DND-41 (cell line): ENCODE measurements at regions not wholly inside any gene's neighbourhood (a gene's known extent, or its start where the extent isn't known, plus 50 kb on each side); places are given as distances from the start of the nearest gene placed in this dataset.

Experiments used
- EZH2 ChIP-seq: IDR thresholded peaks from 3 replicates; pipeline ENCODE4 v1.6.1; 2012; ENCODE audit warnings: borderline replicate concordance, low read depth, mild to moderate bottlenecking, moderate library complexity, low read length, inconsistent platforms; ENCODE audit not compliant: severe bottlenecking
- TF ChIP-seq, protein P1 (sequence below): IDR thresholded peaks from 2 replicates; pipeline ENCODE4 v1.5.1; 2012; ENCODE audit warnings: borderline replicate concordance, low read length, moderate library complexity, mild to moderate bottlenecking; ENCODE audit not compliant: poor library complexity, severe bottlenecking; ENCODE audit errors: extremely low read depth

DNA sequence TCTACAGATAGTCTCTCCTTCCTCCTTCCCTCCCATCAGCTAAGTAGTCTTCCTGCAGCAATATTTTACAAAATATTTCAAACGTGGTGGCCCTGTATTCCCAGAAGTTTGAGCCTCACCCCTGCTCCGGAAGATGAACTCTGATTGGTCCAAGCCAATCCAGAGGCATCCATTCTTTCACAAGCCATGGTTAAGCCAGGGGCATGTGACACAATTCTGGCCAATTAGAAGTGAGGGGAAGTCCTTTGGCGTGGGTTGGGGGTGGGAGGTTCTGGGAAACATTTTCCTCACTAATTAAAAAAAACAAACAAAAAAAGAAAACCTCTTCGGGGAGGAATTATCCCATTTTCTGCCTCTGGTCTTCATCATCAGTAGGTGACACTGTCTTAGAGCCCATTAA, 69.4 kb upstream of the GSC start:
- TF ChIP-seq, protein P1, sequence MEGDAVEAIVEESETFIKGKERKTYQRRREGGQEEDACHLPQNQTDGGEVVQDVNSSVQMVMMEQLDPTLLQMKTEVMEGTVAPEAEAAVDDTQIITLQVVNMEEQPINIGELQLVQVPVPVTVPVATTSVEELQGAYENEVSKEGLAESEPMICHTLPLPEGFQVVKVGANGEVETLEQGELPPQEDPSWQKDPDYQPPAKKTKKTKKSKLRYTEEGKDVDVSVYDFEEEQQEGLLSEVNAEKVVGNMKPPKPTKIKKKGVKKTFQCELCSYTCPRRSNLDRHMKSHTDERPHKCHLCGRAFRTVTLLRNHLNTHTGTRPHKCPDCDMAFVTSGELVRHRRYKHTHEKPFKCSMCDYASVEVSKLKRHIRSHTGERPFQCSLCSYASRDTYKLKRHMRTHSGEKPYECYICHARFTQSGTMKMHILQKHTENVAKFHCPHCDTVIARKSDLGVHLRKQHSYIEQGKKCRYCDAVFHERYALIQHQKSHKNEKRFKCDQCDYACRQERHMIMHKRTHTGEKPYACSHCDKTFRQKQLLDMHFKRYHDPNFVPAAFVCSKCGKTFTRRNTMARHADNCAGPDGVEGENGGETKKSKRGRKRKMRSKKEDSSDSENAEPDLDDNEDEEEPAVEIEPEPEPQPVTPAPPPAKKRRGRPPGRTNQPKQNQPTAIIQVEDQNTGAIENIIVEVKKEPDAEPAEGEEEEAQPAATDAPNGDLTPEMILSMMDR = no peak
- TF ChIP-seq EZH2 = no peak
